ENCODE measurements at regions not wholly inside any gene's neighbourhood (a gene's known extent, or its start where the extent isn't known, plus 50 kb on each side); places are given as distances from the start of the nearest gene placed in this dataset.
"Not testable (repeated sequence)": the region's sequence is repeated elsewhere in the genome, so short reads cannot be mapped to it uniquely, and the experiment has no call there.

DNA sequence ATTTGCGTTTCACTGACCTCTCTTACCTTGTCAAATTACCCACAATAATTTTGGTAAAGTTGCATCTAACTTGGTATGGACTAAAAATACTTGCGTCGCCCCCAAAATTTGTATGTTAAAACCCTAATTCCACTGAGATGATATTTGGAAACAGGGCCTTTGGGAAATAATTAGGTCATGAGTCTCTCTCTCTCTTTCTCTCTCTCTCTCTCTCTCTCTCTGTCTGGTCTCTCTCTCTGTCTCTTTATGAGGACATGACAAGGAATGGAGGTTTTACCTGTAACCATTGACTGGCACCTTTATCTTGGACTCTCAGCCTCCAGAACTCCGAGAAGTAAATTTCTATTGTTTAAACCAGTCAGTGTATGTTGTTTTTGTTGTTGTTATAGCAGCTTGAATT is 111.5 kb upstream of the BDP1 start:
- DNase-seq (ENCODE audit: low read depth, low spot score); in situ Hi-C loops (cut with HindIII; ENCODE audit: low sequenced_read_pairs); H3K4me3 ChIP-seq (ENCODE audit: low read depth, low read length): not testable (repeated sequence)

DNA sequence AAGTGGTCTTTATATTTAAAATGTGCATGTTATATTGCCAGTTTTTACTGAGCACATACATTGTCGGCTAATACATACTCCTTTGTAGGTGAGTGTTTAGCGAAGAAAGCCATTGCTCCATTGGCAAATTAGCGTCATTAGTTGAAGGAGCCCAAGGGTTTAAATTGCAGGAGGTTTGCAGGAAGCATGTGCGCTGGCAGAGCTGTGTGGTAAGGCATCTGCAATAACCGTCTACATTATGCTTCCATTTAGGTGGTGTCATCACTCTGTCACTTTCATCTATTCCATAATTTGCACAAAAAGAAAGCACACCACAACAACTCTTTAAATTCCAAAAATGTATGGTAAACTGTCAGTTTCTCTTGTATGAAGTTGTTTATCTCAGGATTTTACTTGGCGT is 82.8 kb upstream of the BDP1 start:
- in situ Hi-C loops (cut with HindIII; ENCODE audit: low sequenced_read_pairs); DNase-seq (ENCODE audit: low read depth, low spot score); H3K4me3 ChIP-seq (ENCODE audit: low read depth, low read length): not testable (repeated sequence)

DNA sequence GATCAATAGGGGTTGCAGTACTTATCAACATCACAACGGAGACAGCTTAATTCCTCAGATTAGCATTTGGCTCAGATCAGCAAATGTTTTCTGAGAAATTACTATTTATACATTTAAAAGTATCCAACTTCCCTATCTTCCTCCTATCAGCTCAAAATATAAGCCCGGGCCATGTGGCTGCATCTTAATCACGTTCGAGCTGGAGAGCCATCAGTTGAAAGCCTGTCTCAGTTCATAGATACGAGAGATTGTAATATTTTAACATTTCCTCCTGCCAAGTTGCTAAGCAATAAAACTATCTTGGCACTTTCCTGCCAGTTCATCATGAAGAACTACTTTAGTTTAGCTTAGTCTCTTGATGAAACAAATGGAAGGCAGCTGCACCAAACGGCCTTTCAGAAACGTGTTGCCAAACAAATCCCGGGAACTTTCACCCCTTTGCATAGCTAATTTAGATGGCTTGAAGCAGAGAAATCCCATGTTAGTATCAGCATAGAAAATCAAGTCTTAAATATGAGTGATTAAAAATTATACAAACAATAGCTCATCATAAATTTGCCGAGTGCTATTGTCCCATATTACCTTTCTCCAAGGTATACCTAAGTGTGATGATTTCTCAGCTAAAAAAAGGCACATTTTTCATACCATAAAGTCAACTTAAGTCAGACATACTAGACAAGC is 82.3 kb upstream of the BDP1 start:
- H3K4me3 ChIP-seq (ENCODE audit: low read depth, low read length); DNase-seq (ENCODE audit: low read depth, low spot score); in situ Hi-C loops (cut with HindIII; ENCODE audit: low sequenced_read_pairs): not testable (repeated sequence)

DNA sequence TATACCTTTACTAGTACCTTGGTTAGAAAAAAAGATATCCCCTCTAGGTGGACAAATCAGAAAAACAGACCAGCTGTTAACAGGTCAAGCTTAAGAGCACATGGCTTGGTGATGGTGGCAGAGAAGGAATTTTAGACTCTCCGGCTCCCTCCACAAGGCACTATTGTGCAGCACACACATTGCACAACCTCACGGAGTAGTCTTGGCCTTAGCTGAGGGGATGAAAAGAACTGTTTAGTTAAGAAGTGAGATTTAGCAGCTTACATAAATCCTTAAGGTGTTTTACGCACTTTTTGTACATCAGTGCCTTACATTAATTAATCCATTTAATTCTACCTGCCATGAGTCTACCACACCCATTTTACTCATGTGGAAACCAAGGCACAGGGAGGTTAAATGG is 71.2 kb upstream of the BDP1 start:
- in situ Hi-C loops (cut with HindIII; ENCODE audit: low sequenced_read_pairs); DNase-seq (ENCODE audit: low read depth, low spot score): not testable (repeated sequence)

DNA sequence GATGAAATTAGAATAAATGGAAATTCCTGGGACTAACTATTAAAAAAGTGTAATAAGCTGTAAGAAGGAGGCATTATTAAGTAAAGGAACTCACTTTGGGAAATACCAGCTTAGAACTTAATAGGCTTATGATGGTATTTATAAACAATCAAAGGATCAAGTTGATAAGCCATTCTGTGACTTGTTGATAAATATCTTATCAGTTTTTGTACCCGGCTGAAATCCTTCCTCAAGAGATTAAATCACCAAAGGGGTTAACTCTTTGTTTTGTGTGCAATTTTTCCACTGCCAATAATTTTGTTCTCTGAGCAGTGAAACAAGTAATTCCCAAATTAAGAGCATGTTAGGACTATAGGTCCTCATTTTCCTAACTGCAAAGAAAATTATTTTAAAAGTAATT is 70.7 kb upstream of the BDP1 start:
- DNase-seq (ENCODE audit: low read depth, low spot score), result no peak
- in situ Hi-C loops (cut with HindIII; ENCODE audit: low sequenced_read_pairs), result no loop called here
- H3K4me3 ChIP-seq (ENCODE audit: low read depth, low read length), result no peak overlapping the region
- TF ChIP-seq, protein P1, sequence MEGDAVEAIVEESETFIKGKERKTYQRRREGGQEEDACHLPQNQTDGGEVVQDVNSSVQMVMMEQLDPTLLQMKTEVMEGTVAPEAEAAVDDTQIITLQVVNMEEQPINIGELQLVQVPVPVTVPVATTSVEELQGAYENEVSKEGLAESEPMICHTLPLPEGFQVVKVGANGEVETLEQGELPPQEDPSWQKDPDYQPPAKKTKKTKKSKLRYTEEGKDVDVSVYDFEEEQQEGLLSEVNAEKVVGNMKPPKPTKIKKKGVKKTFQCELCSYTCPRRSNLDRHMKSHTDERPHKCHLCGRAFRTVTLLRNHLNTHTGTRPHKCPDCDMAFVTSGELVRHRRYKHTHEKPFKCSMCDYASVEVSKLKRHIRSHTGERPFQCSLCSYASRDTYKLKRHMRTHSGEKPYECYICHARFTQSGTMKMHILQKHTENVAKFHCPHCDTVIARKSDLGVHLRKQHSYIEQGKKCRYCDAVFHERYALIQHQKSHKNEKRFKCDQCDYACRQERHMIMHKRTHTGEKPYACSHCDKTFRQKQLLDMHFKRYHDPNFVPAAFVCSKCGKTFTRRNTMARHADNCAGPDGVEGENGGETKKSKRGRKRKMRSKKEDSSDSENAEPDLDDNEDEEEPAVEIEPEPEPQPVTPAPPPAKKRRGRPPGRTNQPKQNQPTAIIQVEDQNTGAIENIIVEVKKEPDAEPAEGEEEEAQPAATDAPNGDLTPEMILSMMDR (IDR thresholded peaks at IDR 0.05; ENCODE audit: low read depth, low read length), result no peak

More for the DNA sequence above, 71.2 kb upstream of the BDP1 start:
- not testable (repeated sequence) for H3K4me3 ChIP-seq (ENCODE audit: low read depth, low read length)

DNA sequence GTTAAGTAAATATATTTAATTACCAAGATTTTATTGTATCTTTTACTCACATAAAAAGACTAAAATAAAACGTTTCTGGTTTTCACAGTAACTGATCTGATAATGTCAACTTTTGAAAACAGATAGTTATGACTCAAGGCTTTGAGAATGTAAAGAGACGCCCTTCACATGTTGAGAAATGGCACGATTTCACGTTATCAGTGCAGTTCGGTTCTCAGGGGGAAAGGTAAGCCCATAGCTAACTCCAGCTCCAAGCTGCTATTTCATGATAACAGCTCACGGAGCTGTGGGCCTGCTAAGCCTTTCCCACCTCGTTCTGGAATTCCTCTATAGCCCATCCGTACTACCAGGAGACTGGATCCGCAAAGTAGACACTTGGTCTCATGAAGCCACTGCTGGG is 70.2 kb upstream of the BDP1 start:
- in situ Hi-C loops (cut with HindIII; ENCODE audit: low sequenced_read_pairs); DNase-seq (ENCODE audit: low read depth, low spot score); H3K4me3 ChIP-seq (ENCODE audit: low read depth, low read length): not testable (repeated sequence)

DNA sequence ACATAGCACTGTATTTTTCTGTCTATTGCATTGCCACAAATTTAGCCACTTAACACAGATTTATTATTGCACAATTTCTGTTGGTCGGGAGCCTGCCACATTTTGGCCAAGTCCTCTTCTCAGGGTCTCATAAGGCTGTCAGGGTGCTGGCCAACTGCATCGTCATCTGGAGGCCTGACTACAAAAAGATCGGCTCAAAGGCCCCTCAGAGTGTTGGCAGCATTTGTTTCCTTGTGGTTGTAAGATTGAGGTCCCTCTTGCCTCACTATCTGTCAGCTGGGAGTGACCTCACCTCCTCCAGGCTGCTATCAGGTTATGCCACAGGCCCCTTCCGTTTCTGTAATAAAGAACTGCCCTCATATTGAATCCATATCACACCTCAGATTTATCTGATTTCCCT is 67.3 kb upstream of the BDP1 start:
- in situ Hi-C loops (cut with HindIII; ENCODE audit: low sequenced_read_pairs); DNase-seq (ENCODE audit: low read depth, low spot score); H3K4me3 ChIP-seq (ENCODE audit: low read depth, low read length): not testable (repeated sequence)

DNA sequence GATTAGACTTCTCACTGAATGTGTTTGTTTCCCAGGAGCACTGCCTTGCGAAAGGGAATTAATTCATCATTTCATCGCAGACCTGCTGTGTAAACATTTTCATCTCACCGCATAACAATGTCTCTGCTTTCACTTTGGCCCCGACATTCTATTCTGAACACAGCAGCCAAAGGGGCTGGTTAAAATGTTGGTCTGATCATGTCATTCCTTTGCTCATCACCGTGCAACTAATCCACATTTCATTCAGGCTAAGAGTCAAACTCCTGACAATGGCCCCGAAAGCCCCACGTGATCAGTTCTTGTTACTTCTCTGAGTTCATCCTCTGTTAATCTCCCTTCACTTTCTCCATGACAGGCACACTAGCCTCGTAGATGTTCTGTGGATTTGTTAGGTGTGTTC is 57.1 kb upstream of the BDP1 start:
- H3K4me3 ChIP-seq (ENCODE audit: low read depth, low read length); in situ Hi-C loops (cut with HindIII; ENCODE audit: low sequenced_read_pairs): not testable (repeated sequence)
- DNase-seq (ENCODE audit: low read depth, low spot score), result peak; percentile 1

DNA sequence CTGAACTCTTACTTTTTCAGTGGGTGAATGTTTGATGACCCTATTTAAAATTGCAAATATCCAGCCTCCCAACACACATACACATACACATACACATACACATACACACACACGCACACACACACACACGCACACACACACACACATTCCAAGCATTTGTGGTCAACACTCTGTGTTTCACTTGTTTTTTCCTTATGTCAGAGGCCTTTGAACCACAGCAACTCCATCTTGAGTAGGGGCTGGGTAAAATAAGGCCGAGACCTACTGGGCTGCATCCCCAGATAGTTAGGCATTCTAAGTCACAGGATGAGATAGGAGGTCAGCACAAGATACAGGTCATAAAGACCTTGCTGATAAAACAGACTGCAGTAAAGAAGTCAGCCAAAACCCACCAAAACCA is 56.6 kb upstream of the BDP1 start:
- in situ Hi-C loops (cut with HindIII; ENCODE audit: low sequenced_read_pairs); H3K4me3 ChIP-seq (ENCODE audit: low read depth, low read length); DNase-seq (ENCODE audit: low read depth, low spot score): not testable (repeated sequence)

DNA sequence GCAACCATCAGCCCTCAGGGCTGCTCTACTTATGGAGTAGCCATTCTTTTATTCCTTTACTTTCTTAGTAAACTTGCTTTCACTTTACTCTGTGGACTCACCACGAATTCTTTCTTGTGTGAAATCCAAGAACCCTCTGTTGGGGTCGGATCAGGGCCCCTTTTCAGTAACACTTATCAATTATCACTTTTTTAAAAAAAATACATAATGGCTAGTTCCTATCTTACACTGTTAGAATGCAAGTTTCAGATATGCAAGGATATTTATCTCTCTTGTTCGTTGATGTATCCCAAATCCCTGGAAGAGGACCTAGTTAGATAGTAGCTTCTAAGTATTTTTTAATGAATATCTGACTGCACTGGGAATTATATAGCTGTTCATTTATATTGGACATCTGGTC is 56.0 kb upstream of the BDP1 start:
- in situ Hi-C loops (cut with HindIII; ENCODE audit: low sequenced_read_pairs); H3K4me3 ChIP-seq (ENCODE audit: low read depth, low read length); DNase-seq (ENCODE audit: low read depth, low spot score): not testable (repeated sequence)

DNA sequence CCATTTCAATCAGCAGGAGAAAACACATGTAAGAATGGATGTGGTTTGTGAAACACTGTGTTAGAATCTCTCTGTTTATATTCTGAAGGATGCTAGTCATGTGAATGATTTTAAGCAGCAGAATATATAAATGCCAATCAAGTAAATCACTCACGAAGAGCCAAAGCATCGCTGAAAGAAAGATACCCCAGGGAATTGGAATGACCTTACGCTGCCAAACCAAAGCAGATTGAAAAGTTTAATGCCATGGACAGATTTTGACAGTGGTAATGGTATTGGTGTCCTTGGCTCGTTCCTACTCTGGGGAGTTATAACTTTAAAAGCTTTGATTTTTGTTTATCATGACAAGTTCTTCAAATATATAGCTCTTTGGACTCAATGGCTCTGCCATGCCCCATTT is 54.8 kb upstream of the BDP1 start:
- DNase-seq (ENCODE audit: low read depth, low spot score); in situ Hi-C loops (cut with HindIII; ENCODE audit: low sequenced_read_pairs); H3K4me3 ChIP-seq (ENCODE audit: low read depth, low read length): not testable (repeated sequence)

DNA sequence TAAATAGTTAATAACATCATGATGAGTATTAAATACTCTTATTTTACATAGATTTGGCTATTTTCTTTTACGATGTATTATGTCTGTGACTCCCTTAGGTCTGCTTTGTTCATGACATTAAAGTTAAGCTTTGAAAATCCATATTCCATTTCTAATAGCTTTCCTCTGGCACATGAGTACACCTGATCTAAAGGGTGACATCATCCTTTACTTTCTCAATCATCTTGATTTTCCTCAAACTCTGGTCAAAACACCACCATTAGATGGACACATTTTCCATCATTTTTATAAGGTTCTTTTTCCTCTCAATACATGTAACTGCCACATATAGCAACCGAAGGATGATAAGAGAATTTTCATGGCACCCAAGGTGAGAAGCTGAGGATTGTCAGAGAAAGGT is 54.3 kb upstream of the BDP1 start:
- H3K4me3 ChIP-seq (ENCODE audit: low read depth, low read length); in situ Hi-C loops (cut with HindIII; ENCODE audit: low sequenced_read_pairs); DNase-seq (ENCODE audit: low read depth, low spot score): not testable (repeated sequence)

DNA sequence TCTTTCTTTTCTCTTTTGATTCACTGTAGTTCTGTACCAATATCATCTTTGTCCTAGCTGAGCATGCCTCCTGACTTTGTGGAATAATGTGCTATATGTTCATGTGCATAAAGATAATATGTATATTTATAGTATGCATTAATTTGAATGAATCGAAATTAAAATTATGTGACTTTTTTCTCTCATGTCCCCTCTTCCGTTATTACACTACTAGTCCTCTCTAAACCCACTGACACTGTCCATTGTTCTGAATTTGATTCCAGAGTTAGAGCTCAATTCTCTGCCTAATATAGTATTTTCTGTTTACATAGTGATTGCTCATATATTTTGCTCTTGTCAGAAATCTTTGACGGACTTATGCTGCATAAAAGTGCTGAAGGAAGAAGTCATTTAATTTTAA is 53.9 kb upstream of the BDP1 start:
- in situ Hi-C loops (cut with HindIII; ENCODE audit: low sequenced_read_pairs); H3K4me3 ChIP-seq (ENCODE audit: low read depth, low read length); DNase-seq (ENCODE audit: low read depth, low spot score): not testable (repeated sequence)

DNA sequence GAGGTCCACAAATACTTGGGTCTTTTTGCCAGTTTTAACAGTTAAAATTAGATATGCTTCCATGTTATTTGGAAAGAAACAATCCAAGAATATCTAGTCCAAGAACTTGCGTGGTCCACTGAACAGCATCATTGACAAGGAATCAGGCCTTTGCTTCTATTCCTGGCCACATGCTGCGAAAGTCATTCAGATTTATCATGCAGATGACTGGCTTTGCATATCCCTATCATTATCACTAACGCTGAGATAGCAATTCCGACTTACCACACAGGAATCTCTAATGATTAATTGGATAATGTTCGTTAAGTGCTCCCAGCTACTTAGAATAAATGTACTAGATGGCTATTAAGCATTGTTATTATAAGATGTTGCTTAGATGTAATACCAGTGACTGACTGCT is 51.0 kb upstream of the BDP1 start:
- in situ Hi-C loops (cut with HindIII; ENCODE audit: low sequenced_read_pairs); DNase-seq (ENCODE audit: low read depth, low spot score); H3K4me3 ChIP-seq (ENCODE audit: low read depth, low read length): not testable (repeated sequence)

DNA sequence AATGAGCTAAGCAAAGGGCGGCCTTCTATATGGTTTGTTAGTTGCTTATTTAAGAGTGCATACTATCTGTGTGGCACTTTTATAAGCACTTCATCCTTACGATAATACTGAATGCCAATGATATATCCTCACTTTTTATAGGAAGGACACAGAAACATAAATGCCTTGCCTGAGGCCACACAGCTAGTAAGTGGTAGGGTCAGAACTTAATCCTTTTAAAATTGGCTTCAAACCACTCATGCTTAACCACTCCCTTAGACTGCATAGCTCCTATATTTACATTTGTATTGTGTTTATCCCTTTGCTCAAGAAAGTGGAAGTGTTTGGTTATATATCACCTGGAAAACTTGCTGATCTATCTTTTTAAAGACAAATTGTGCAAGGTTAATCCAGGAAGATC is 50.5 kb upstream of the BDP1 start:
- DNase-seq (ENCODE audit: low read depth, low spot score); H3K4me3 ChIP-seq (ENCODE audit: low read depth, low read length); in situ Hi-C loops (cut with HindIII; ENCODE audit: low sequenced_read_pairs): not testable (repeated sequence)
